ENCODE measurements at regions not wholly inside any gene's neighbourhood (a gene's known extent, or its start where the extent isn't known, plus 50 kb on each side); places are given as distances from the start of the nearest gene placed in this dataset.

GRCh38 chr7:68304536-68304935, 1293.7 kb upstream of the AUTS2 start:
- H3K9me3 Mint-ChIP-seq, result peaks cover 2 to 13% of the 10 kb centered on the region in 2 donors
- DNase-seq (no peak), ATAC-seq (replicated peaks) (no peak)
- H3K27me3 Mint-ChIP-seq, result no peaks in the 10 kb centered on the region
- H3K4me1 Mint-ChIP-seq (ENCODE audit: low read depth in 2 of 2), result no peaks in the 10 kb centered on the region
- no peak overlapping the region for H3K27ac Mint-ChIP-seq
- peaks cover 6% of the 10 kb centered on the region for H3K36me3 Mint-ChIP-seq (ENCODE audit: insufficient read depth)
- no peak overlapping the region for H3K4me3 Mint-ChIP-seq

GRCh38 chr7:68306692-68307107, 1291.6 kb upstream of the AUTS2 start:
- no peak for DNase-seq
- ATAC-seq (replicated peaks), result no peak
- Mint-ChIP-seq H3K27ac (no peak overlapping the region), H3K27me3 (no peaks in the 10 kb centered on the region), H3K9me3 (peaks cover 0 to 10% of the 10 kb centered on the region in 2 donors), H3K36me3 (ENCODE audit: insufficient read depth) (peaks cover 6% of the 10 kb centered on the region), H3K4me1 (ENCODE audit: low read depth in 2 of 2) (no peaks in the 10 kb centered on the region), H3K4me3 (no peak overlapping the region)

- Mint-ChIP-seq H3K4me1 (ENCODE audit: low read depth in 2 of 2) (no peaks in the 10 kb centered on the region), H3K4me3 (no peak overlapping the region), H3K9me3 (peaks cover 13 to 15% of the 10 kb centered on the region in 2 donors), H3K27ac (no peak overlapping the region), H3K27me3 (no peaks in the 10 kb centered on the region), H3K36me3 (ENCODE audit: insufficient read depth) (peaks cover 6% of the 10 kb centered on the region)
- ATAC-seq (replicated peaks), result no peak
- no peak for DNase-seq
Measured at GRCh38 chr7:68309271-68309670, 1289.0 kb upstream of the AUTS2 start.

GRCh38 chr7:68309806-68310205, 1288.5 kb upstream of the AUTS2 start:
- peaks cover 11 to 15% of the 10 kb centered on the region in 2 donors for H3K9me3 Mint-ChIP-seq
- no peak for DNase-seq
- peaks cover 6% of the 10 kb centered on the region for H3K36me3 Mint-ChIP-seq (ENCODE audit: insufficient read depth)
- H3K27me3 Mint-ChIP-seq, result no peaks in the 10 kb centered on the region
- no peak overlapping the region for H3K4me3 Mint-ChIP-seq
- H3K4me1 Mint-ChIP-seq (ENCODE audit: low read depth in 2 of 2), result no peaks in the 10 kb centered on the region
- ATAC-seq (replicated peaks), result no peak
- no peak overlapping the region for H3K27ac Mint-ChIP-seq

- H3K27me3 Mint-ChIP-seq, result no peaks in the 10 kb centered on the region
- DNase-seq, result no peak
- H3K9me3 Mint-ChIP-seq, result peaks cover 11 to 15% of the 10 kb centered on the region in 2 donors
- no peaks in the 10 kb centered on the region for H3K4me1 Mint-ChIP-seq (ENCODE audit: low read depth in 2 of 2)
- H3K4me3 Mint-ChIP-seq, result no peak overlapping the region
- peaks cover 6% of the 10 kb centered on the region for H3K36me3 Mint-ChIP-seq (ENCODE audit: insufficient read depth)
- no peak overlapping the region for H3K27ac Mint-ChIP-seq
- ATAC-seq (replicated peaks), result no peak
Measured at GRCh38 chr7:68311958-68312357, 1286.3 kb upstream of the AUTS2 start.

- ATAC-seq (replicated peaks), result no peak
- H3K36me3 Mint-ChIP-seq (ENCODE audit: insufficient read depth), result no peaks in the 10 kb centered on the region
- no peaks in the 10 kb centered on the region for H3K4me1 Mint-ChIP-seq (ENCODE audit: low read depth in 2 of 2)
- no peak overlapping the region for H3K27ac Mint-ChIP-seq
- no peak overlapping the region for H3K4me3 Mint-ChIP-seq
- DNase-seq, result no peak
- no peaks in the 10 kb centered on the region for H3K27me3 Mint-ChIP-seq
- peaks cover 8 to 19% of the 10 kb centered on the region in 2 donors for H3K9me3 Mint-ChIP-seq
Measured at GRCh38 chr7:68313806-68314205, 1284.5 kb upstream of the AUTS2 start.

- peaks cover 7 to 23% of the 10 kb centered on the region in 2 donors for H3K9me3 Mint-ChIP-seq
- ATAC-seq (replicated peaks) (no peak), DNase-seq (no peak)
- no peak overlapping the region for H3K4me3 Mint-ChIP-seq
- no peaks in the 10 kb centered on the region for H3K36me3 Mint-ChIP-seq (ENCODE audit: insufficient read depth)
- no peaks in the 10 kb centered on the region for H3K27me3 Mint-ChIP-seq
- H3K27ac Mint-ChIP-seq, result no peak overlapping the region
- H3K4me1 Mint-ChIP-seq (ENCODE audit: low read depth in 2 of 2), result no peaks in the 10 kb centered on the region
Measured at GRCh38 chr7:68314208-68314607, 1284.1 kb upstream of the AUTS2 start.

GRCh38 chr7:68317476-68317875, 1280.8 kb upstream of the AUTS2 start:
- Mint-ChIP-seq H3K27ac (no peak overlapping the region), H3K4me1 (ENCODE audit: low read depth in 2 of 2) (no peaks in the 10 kb centered on the region), H3K4me3 (no peak overlapping the region), H3K9me3 (peaks cover 5 to 23% of the 10 kb centered on the region in 2 donors), H3K27me3 (no peaks in the 10 kb centered on the region), H3K36me3 (ENCODE audit: insufficient read depth) (no peaks in the 10 kb centered on the region)
- no peak for DNase-seq
- ATAC-seq (replicated peaks), result no peak

GRCh38 chr7:68319061-68319460, 1279.2 kb upstream of the AUTS2 start:
- Mint-ChIP-seq H3K27ac (no peak overlapping the region), H3K27me3 (no peaks in the 10 kb centered on the region), H3K36me3 (ENCODE audit: insufficient read depth) (no peaks in the 10 kb centered on the region), H3K4me3 (no peak overlapping the region), H3K4me1 (ENCODE audit: low read depth in 2 of 2) (no peaks in the 10 kb centered on the region), H3K9me3 (peaks cover 5 to 15% of the 10 kb centered on the region in 2 donors)
- DNase-seq, result no peak
- no peak for ATAC-seq (replicated peaks)

- no peak overlapping the region for H3K27ac Mint-ChIP-seq
- no peak overlapping the region for H3K4me3 Mint-ChIP-seq
- H3K36me3 Mint-ChIP-seq (ENCODE audit: insufficient read depth), result no peaks in the 10 kb centered on the region
- no peak for ATAC-seq (replicated peaks)
- no peak for DNase-seq
- no peaks in the 10 kb centered on the region for H3K27me3 Mint-ChIP-seq
- no peaks in the 10 kb centered on the region for H3K4me1 Mint-ChIP-seq (ENCODE audit: low read depth in 2 of 2)
- peaks cover 4 to 18% of the 10 kb centered on the region in 2 donors for H3K9me3 Mint-ChIP-seq
Measured at GRCh38 chr7:68321076-68321639, 1277.1 kb upstream of the AUTS2 start.

- Mint-ChIP-seq H3K9me3 (peaks cover 8 to 25% of the 10 kb centered on the region in 2 donors), H3K4me1 (ENCODE audit: low read depth in 2 of 2) (no peaks in the 10 kb centered on the region), H3K4me3 (no peak overlapping the region), H3K27me3 (no peaks in the 10 kb centered on the region), H3K36me3 (ENCODE audit: insufficient read depth) (no peaks in the 10 kb centered on the region), H3K27ac (no peak overlapping the region)
- DNase-seq (no peak), ATAC-seq (replicated peaks) (no peak)
Measured at GRCh38 chr7:68321776-68322496, 1276.3 kb upstream of the AUTS2 start.

- Mint-ChIP-seq H3K4me1 (ENCODE audit: low read depth in 2 of 2) (no peaks in the 10 kb centered on the region), H3K27ac (no peak overlapping the region), H3K9me3 (peaks cover 8 to 17% of the 10 kb centered on the region in 2 donors), H3K36me3 (ENCODE audit: insufficient read depth) (no peaks in the 10 kb centered on the region), H3K27me3 (no peaks in the 10 kb centered on the region), H3K4me3 (no peak overlapping the region)
- ATAC-seq (replicated peaks) (no peak), DNase-seq (no peak)
Measured at GRCh38 chr7:68324621-68325020, 1273.7 kb upstream of the AUTS2 start.

- Mint-ChIP-seq H3K9me3 (peaks cover 7 to 8% of the 10 kb centered on the region in 2 donors), H3K36me3 (ENCODE audit: insufficient read depth) (no peaks in the 10 kb centered on the region), H3K27me3 (no peaks in the 10 kb centered on the region), H3K4me1 (ENCODE audit: low read depth in 2 of 2) (no peaks in the 10 kb centered on the region), H3K4me3 (no peak overlapping the region), H3K27ac (no peak overlapping the region)
- ATAC-seq (replicated peaks), result no peak
- DNase-seq, result no peak
Measured at GRCh38 chr7:68334216-68334615, 1264.1 kb upstream of the AUTS2 start.

- peaks cover 7 to 8% of the 10 kb centered on the region in 2 donors for H3K9me3 Mint-ChIP-seq
- DNase-seq, result no peak
- H3K4me1 Mint-ChIP-seq (ENCODE audit: low read depth in 2 of 2), result no peaks in the 10 kb centered on the region
- no peak overlapping the region for H3K27ac Mint-ChIP-seq
- no peaks in the 10 kb centered on the region for H3K36me3 Mint-ChIP-seq (ENCODE audit: insufficient read depth)
- H3K27me3 Mint-ChIP-seq, result no peaks in the 10 kb centered on the region
- ATAC-seq (replicated peaks), result no peak
- H3K4me3 Mint-ChIP-seq, result no peak overlapping the region
Measured at GRCh38 chr7:68334636-68335272, 1263.5 kb upstream of the AUTS2 start.

Data from effector memory CD8-positive, alpha-beta T cell (primary cell).